ENCODE measurements at regions not wholly inside any gene's neighbourhood (a gene's known extent, or its start where the extent isn't known, plus 50 kb on each side); places are given as distances from the start of the nearest gene placed in this dataset.

DNA sequence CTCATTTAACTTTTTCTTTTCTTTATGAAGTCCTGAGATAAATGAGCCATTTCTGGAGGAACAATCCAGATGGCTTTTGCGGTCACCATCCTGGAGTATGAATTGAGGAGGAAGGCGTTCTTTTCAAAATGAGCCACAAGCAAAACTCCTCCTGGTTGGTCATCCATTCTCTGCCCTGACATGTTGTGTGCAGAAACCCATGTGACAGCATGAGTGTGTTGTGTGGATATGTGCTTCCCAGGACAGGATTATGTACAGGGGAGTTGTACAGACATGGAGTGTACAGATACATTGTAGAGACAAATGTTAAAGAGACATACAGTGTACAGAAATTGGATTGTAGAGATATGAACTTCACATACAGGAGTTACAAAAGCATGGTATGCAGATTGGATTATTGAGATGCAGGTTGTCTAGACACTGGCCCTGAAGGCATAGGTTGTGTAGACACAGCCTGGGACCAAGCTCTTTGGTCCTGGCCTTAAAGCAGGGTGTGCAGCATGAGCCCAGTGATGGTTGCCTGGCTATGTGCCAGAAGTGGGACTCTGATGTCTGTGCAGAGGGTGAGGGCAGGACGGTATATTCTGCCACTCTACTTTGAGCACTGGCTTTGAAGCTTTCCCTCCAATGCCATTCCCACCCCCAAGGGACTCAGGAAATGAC lies 178.5 kb upstream of the ZBED5 start:
- DNase-seq (ENCODE audit: low read depth in 1 of 2, low spot score in 1 of 2): no peak
- no peak for TF ChIP-seq REST (IDR thresholded peaks at IDR 0.05; ENCODE audit: insufficient replicate concordance, low read depth)
- no peak for TF ChIP-seq GABPA (IDR thresholded peaks at IDR 0.05; ENCODE audit: low read depth)
- TF ChIP-seq SPI1 (IDR thresholded peaks at IDR 0.05; ENCODE audit: borderline replicate concordance, low read depth): no peak
- no peak for TF ChIP-seq CTCF (IDR thresholded peaks at IDR 0.05; ENCODE audit: insufficient read depth, low read length)
- no peak for TF ChIP-seq POLR2AphosphoS5 (IDR thresholded peaks at IDR 0.05; ENCODE audit: low read depth)
- H3K27ac ChIP-seq (replicated peaks): no peak overlapping the region
- no peak overlapping the region for H3K4me3 ChIP-seq (replicated peaks; ENCODE audit: insufficient read depth, low read length)
- H3K27me3 ChIP-seq (ENCODE audit: insufficient read depth, poor library complexity, severe bottlenecking): peaks cover 3% of the 10 kb centered on the region

DNA sequence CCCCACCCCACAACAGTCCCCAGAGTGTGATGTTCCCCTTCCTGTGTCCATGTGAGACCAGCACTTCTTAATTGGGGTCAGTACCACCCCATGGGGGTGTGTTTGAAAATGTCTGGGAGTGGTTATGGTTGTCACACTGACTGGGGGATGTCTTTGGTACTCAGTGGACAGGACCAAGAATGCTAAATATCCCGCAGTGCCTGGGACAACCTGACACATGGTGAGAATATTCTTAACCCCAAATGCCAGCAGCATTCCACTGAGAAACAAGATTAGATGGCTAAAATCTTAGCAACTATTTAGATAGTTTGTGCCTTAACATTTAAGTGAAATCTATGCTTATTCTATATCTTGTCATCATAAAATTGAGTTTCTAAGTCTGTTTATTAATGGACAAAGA lies 177.5 kb upstream of the ZBED5 start:
- H3K4me3 ChIP-seq (replicated peaks; ENCODE audit: insufficient read depth, low read length): no peak overlapping the region
- no peak for TF ChIP-seq GABPA (IDR thresholded peaks at IDR 0.05; ENCODE audit: low read depth)
- no peak for TF ChIP-seq POLR2AphosphoS5 (IDR thresholded peaks at IDR 0.05; ENCODE audit: low read depth)
- no peak for TF ChIP-seq CTCF (IDR thresholded peaks at IDR 0.05; ENCODE audit: insufficient read depth, low read length)
- no peak for TF ChIP-seq SPI1 (IDR thresholded peaks at IDR 0.05; ENCODE audit: borderline replicate concordance, low read depth)
- TF ChIP-seq REST (IDR thresholded peaks at IDR 0.05; ENCODE audit: insufficient replicate concordance, low read depth): no peak
- no peak overlapping the region for H3K27ac ChIP-seq (replicated peaks)
- no peaks in the 10 kb centered on the region for H3K27me3 ChIP-seq (ENCODE audit: insufficient read depth, poor library complexity, severe bottlenecking)
- DNase-seq (ENCODE audit: low read depth in 1 of 2, low spot score in 1 of 2): no peak

GRCh38 chr11:11034476-11034875 lies 176.6 kb upstream of the ZBED5 start:
- no peak for DNase-seq (ENCODE audit: low read depth in 1 of 2, low spot score in 1 of 2)
- Histone ChIP-seq H3K27ac (replicated peaks) (no peak overlapping the region), H3K27me3 (ENCODE audit: insufficient read depth, poor library complexity, severe bottlenecking) (no peaks in the 10 kb centered on the region), H3K4me3 (replicated peaks; ENCODE audit: insufficient read depth, low read length) (no peak overlapping the region)
- TF ChIP-seq REST (IDR thresholded peaks at IDR 0.05; ENCODE audit: insufficient replicate concordance, low read depth) (no peak), POLR2AphosphoS5 (IDR thresholded peaks at IDR 0.05; ENCODE audit: low read depth) (no peak), CTCF (IDR thresholded peaks at IDR 0.05; ENCODE audit: insufficient read depth, low read length) (no peak)

All from HL-60 (cell line).